ENCODE measurements at regions not wholly inside any gene's neighbourhood (a gene's known extent, or its start where the extent isn't known, plus 50 kb on each side); places are given as distances from the start of the nearest gene placed in this dataset.

DNA sequence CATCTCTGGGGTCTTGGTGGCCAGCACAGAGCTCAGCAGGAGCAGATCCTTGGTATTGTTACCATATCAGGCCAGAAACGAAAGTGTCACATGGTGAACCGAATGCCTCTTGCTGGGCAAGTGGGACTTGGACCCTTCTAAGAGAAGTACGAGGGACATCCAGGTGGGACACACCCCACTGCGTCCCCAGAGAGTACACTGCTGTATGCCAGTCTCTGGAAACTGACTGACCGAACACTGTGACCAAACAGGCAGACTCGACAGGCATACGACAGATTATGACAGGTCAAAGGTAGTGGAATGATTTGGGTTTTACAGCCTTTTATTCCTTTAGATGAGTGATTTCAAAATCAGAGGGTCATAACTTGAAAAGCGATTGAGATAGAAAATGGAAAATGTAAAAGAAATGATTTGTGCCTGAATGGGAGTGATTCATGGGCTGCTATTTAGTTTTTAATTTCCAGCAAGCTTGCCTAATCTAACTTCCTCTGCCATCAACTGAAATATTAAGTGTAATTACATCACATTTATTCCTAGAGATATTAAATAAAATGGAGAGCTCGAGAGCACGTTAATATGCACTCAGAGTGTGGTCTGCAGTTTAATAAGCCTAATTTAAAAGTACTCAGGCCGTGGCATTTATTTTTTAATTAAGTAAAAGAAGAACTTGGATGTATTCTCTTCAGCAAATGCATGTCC lies 63.4 kb upstream of the CTXND1 start:
- H2BK120ac ChIP-seq (replicated peaks; ENCODE audit: low read depth, low read length): no peak overlapping the region
- no peak overlapping the region for H3K4ac ChIP-seq (replicated peaks; ENCODE audit: insufficient read length, low read depth, low read length)
- ChIA-PET POLR2A (ENCODE audit: partially characterized antibody) (no interaction called here), CTCF (ENCODE audit: partially characterized antibody) (interaction anchor here (0.7 to 2.0 kb wide), 3 partner anchors 12 to 935 kb away, joined by 3 to 4 read pairs (median 3); no protein-coding TSS in a partner anchor)
- H3K18ac ChIP-seq (ENCODE audit: extremely low read depth, low read length): no peak overlapping the region
- H3K4me2 ChIP-seq (ENCODE audit: insufficient read depth in 1 of 2, low read depth in 2 of 2, low read length in 2 of 2): no peak overlapping the region
- H3K9ac ChIP-seq (replicated peaks in 1 of 4; ENCODE audit: extremely low read depth in 1 of 4, low read depth in 3 of 4, low read length in 3 of 4): no peak overlapping the region
- no peaks in the 10 kb centered on the region for H4K20me1 ChIP-seq (replicated peaks in 1 of 2; ENCODE audit: control insufficient read depth in 1 of 2, insufficient read depth in 2 of 2, low read length in 2 of 2)
- H3K79me1 ChIP-seq (ENCODE audit: low read depth, low read length): no peaks in the 10 kb centered on the region
- H2BK5ac ChIP-seq (ENCODE audit: low read depth, low read length): no peak overlapping the region
- DNase-seq (ENCODE audit: low read depth in 1 of 2, low spot score in 2 of 2): no peak
- H2AFZ ChIP-seq (ENCODE audit: low read length): no peak overlapping the region
- H2AK5ac ChIP-seq (ENCODE audit: low read depth, low read length): no peak overlapping the region
- no peak overlapping the region for H3K23ac ChIP-seq (ENCODE audit: insufficient read length)
- H4K8ac ChIP-seq (ENCODE audit: extremely low read depth, insufficient read depth, low read length): no peak overlapping the region
- no peak overlapping the region for H3K14ac ChIP-seq (ENCODE audit: insufficient read length)
- no peak overlapping the region for H2BK15ac ChIP-seq (ENCODE audit: low read length)
- no peaks in the 10 kb centered on the region for H3K23me2 ChIP-seq (ENCODE audit: low read depth, low read length)
- no peak overlapping the region for H3K4me3 ChIP-seq (ENCODE audit: extremely low read depth in 1 of 4, insufficient read depth in 2 of 4, low read depth in 3 of 4, low read length in 4 of 4)
- no peaks in the 10 kb centered on the region for H3K27me3 ChIP-seq (replicated peaks in 1 of 4; ENCODE audit: control insufficient read depth in 3 of 4, extremely low read depth in 1 of 4, insufficient read depth in 3 of 4, low read length in 3 of 4)
- WGBS, 2 experiments (ENCODE audit: extremely low coverage in 1 of 2, insufficient coverage in 1 of 2, insufficient read length in 1 of 2, insufficient replicate concordance in 2 of 2, low coverage in 1 of 2, low lambda C conversion rate in 2 of 2, missing lambda C conversion rate in 1 of 2): 89% methylated on average over 11 of the region's 11 CpGs; no CpG with 5 or more reads in 1 of the 2 experiments
- no peak for TF ChIP-seq SIRT6 (IDR thresholded peaks at IDR 0.05; ENCODE audit: low read length)
- TF ChIP-seq SP2 (IDR thresholded peaks at IDR 0.05; ENCODE audit: low read length): no peak
- no peak for TF ChIP-seq RXRA (IDR thresholded peaks at IDR 0.05; ENCODE audit: insufficient read depth, low read depth, low read length)
- no peak for TF ChIP-seq KDM4A (IDR thresholded peaks at IDR 0.05; ENCODE audit: low read depth, low read length, severe bottlenecking)
- no peak for TF ChIP-seq FOSL1 (IDR thresholded peaks at IDR 0.05; ENCODE audit: insufficient read depth, low read depth, low read length)
- no peak for TF ChIP-seq TAF1 (IDR thresholded peaks at IDR 0.05; ENCODE audit: low read depth, low read length)
- no peak for TF ChIP-seq POLR2A (IDR thresholded peaks at IDR 0.05; ENCODE audit: control extremely low read depth in 1 of 2, low read depth in 2 of 2, low read length in 2 of 2)
- no peak for TF ChIP-seq TCF12 (IDR thresholded peaks at IDR 0.05; ENCODE audit: low read depth, low read length)
- no peak for TF ChIP-seq RBBP5 (IDR thresholded peaks at IDR 0.05; ENCODE audit: borderline replicate concordance, low read depth, low read length)
- no peak for TF ChIP-seq RFX5 (IDR thresholded peaks at IDR 0.05; ENCODE audit: borderline replicate concordance, low read depth, low read length)
- no peaks in the 10 kb centered on the region for H3K9me3 ChIP-seq (ENCODE audit: insufficient read depth in 2 of 2, low read depth in 1 of 2, low read length in 1 of 2)
- no peak overlapping the region for H3K27ac ChIP-seq (ENCODE audit: low read depth, low read length)
- H2BK20ac ChIP-seq (ENCODE audit: low read length): no peak overlapping the region
- no peak overlapping the region for H4K5ac ChIP-seq (ENCODE audit: insufficient read length, low read depth, low read length)
- no peaks in the 10 kb centered on the region for H3K79me2 ChIP-seq (ENCODE audit: control insufficient read depth in 1 of 2, insufficient read depth in 2 of 2, low read length in 2 of 2)
- no peak overlapping the region for H4K91ac ChIP-seq (replicated peaks; ENCODE audit: insufficient read length, low read length)
- no peaks in the 10 kb centered on the region for H3K4me1 ChIP-seq (replicated peaks in 1 of 4; ENCODE audit: control insufficient read depth in 3 of 4, insufficient read depth in 4 of 4, low read length in 3 of 4)
- H2BK12ac ChIP-seq (ENCODE audit: low read depth, low read length): no peak overlapping the region
- H3K36me3 ChIP-seq (ENCODE audit: control insufficient read depth in 2 of 4, insufficient read depth in 4 of 4, low read length in 3 of 4): no peaks in the 10 kb centered on the region
- no peak for FAIRE-seq
- no peak overlapping the region for H3K56ac ChIP-seq (replicated peaks; ENCODE audit: insufficient read length, low read depth, low read length)

Measured in H1 (cell line).